CD4-positive, alpha-beta T cell treated with Interleukin-6 at 100 ng/mL for 8 hours (primary cell): ENCODE measurements at regions not wholly inside any gene's neighbourhood (a gene's known extent, or its start where the extent isn't known, plus 50 kb on each side); places are given as distances from the start of the nearest gene placed in this dataset.
"Not testable (repeated sequence)": the region's sequence is repeated elsewhere in the genome, so short reads cannot be mapped to it uniquely, and the experiment has no call there.

Experiments used
- DNase-seq: peaks from one replicate; pipeline ENCODE4 v3.0.0-alpha.2; 2020; ENCODE audit warnings: mixed read lengths, low spot score

GRCh38 chr1:70490153-70490552, 79.1 kb downstream of the CTH start:
- DNase-seq: no peak

- no peak for DNase-seq
Measured at GRCh38 chr1:70495370-70495769, 84.3 kb downstream of the CTH start.

- no peak for DNase-seq
Measured at GRCh38 chr1:70496181-70496580, 85.1 kb downstream of the CTH start.

- DNase-seq: no peak
Measured at GRCh38 chr1:70497152-70497551, 86.1 kb downstream of the CTH start.

GRCh38 chr1:70498666-70499065, 87.6 kb downstream of the CTH start:
- no peak for DNase-seq

- DNase-seq: no peak
Measured at GRCh38 chr1:70499695-70500094, 88.6 kb downstream of the CTH start.

- no peak for DNase-seq
Measured at GRCh38 chr1:70503358-70503757, 92.3 kb downstream of the CTH start.

GRCh38 chr1:70504176-70504820, 93.2 kb downstream of the CTH start:
- DNase-seq: no peak

GRCh38 chr1:70504821-70505193, 93.7 kb downstream of the CTH start:
- DNase-seq: no peak

GRCh38 chr1:70507991-70508390, 96.9 kb downstream of the CTH start:
- DNase-seq: not testable (repeated sequence)

- peak; percentile 32 for DNase-seq
Measured at GRCh38 chr1:70509996-70510876, 99.2 kb downstream of the CTH start.

GRCh38 chr1:70517444-70517843, 106.4 kb downstream of the CTH start:
- DNase-seq: no peak

- no peak for DNase-seq
Measured at GRCh38 chr1:70518106-70518505, 107.0 kb downstream of the CTH start.

- no peak for DNase-seq
Measured at GRCh38 chr1:70528590-70529333, 117.7 kb downstream of the CTH start.

- DNase-seq: no peak
Measured at GRCh38 chr1:70536708-70537366, 125.8 kb downstream of the CTH start.

- DNase-seq: no peak
Measured at GRCh38 chr1:70537788-70538187, 126.7 kb downstream of the CTH start.

GRCh38 chr1:70542030-70542429, 131.0 kb downstream of the CTH start:
- no peak for DNase-seq

GRCh38 chr1:70542856-70543255, 131.8 kb downstream of the CTH start:
- no peak for DNase-seq

- DNase-seq: no peak
Measured at GRCh38 chr1:70546726-70547125, 135.7 kb downstream of the CTH start.

- no peak for DNase-seq
Measured at GRCh38 chr1:70552662-70553566, 141.8 kb downstream of the CTH start.

- DNase-seq: no peak
Measured at GRCh38 chr1:70553567-70553956, 142.5 kb downstream of the CTH start.
